K562 (cell line): ENCODE measurements at regions not wholly inside any gene's neighbourhood (a gene's known extent, or its start where the extent isn't known, plus 50 kb on each side); places are given as distances from the start of the nearest gene placed in this dataset.

Experiments used
- CTCF ChIP-seq, 3 experiments: IDR thresholded peaks in 2 of 3; conservative IDR thresholded peaks in 1 of 3; 2 replicates each; pipeline ENCODE4 v1.5.1; 2011 to 2012; ENCODE audit warnings: low read length in 3 of 3, mild to moderate bottlenecking in 3 of 3, control low read depth in 2 of 3, improper control_type of control experiment in 1 of 3, inconsistent platforms in 1 of 3, low read depth in 1 of 3, mixed read lengths in 1 of 3, moderate library complexity in 1 of 3; ENCODE audit not compliant: insufficient read depth in 2 of 3
- EP300 ChIP-seq: IDR thresholded peaks from 2 replicates; pipeline ENCODE4 v1.6.1; 2012; ENCODE audit warnings: low read length, improper control_type of control experiment
- JUN ChIP-seq, 2 experiments: sonication (generic) in 1 of 2; formaldehyde crosslinking in 1 of 2; IDR thresholded peaks; 2 replicates each; pipeline versions ENCODE4 v1.6.1 to v1.8.0; 2012 to 2022; ENCODE audit warnings: borderline replicate concordance in 2 of 2, mild to moderate bottlenecking in 2 of 2, improper control_type of control experiment in 1 of 2, low read depth in 1 of 2, low read length in 1 of 2, missing genetic modification reagents in 1 of 2
- KAT7 ChIP-seq: sonication (generic); formaldehyde crosslinking; IDR thresholded peaks from 2 replicates; pipeline ENCODE4 v1.8.0; 2022; ENCODE audit warnings: missing genetic modification reagents, mild to moderate bottlenecking, borderline replicate concordance
- KLF6 ChIP-seq: fragments of 250-450 bp; sonication (Bioruptor Pico); IDR thresholded peaks from 2 replicates; pipeline ENCODE4 v1.4.0; 2020; ENCODE audit warnings: mild to moderate bottlenecking, moderate library complexity, borderline replicate concordance
- LARP7 ChIP-seq: fragments of 450-650 bp; IDR thresholded peaks from 2 replicates; pipeline ENCODE4 v1.6.1; 2016
- POLR2AphosphoS5 ChIP-seq: IDR thresholded peaks from 2 replicates; pipeline ENCODE4 v1.6.1; 2011; ENCODE audit warnings: mild to moderate bottlenecking, low read depth, low read length, moderate library complexity; ENCODE audit not compliant: control insufficient read depth, insufficient read depth
- RAD21 ChIP-seq, 2 experiments: fragments of 250-450 bp in 1 of 2; fragments of 450-650 bp in 1 of 2; sonication (Bioruptor Pico) in 1 of 2; formaldehyde crosslinking in 1 of 2; IDR thresholded peaks in 1 of 2; conservative IDR thresholded peaks in 1 of 2; 2 replicates each; pipeline versions ENCODE4 v1.4.0 to v1.8.0; 2020 to 2022; ENCODE audit warnings: mild to moderate bottlenecking in 2 of 2, moderate library complexity in 1 of 2
- SP2 ChIP-seq: IDR thresholded peaks from 2 replicates; pipeline ENCODE4 v1.6.1; 2011; ENCODE audit warnings: mild to moderate bottlenecking, low read depth, low read length, moderate library complexity; ENCODE audit not compliant: poor library complexity, severe bottlenecking; ENCODE audit errors: extremely low read depth
- STAG1 ChIP-seq: sonication (generic); formaldehyde crosslinking; IDR thresholded peaks from 2 replicates; pipeline ENCODE4 v1.5.0; 2020; ENCODE audit warnings: missing genetic modification reagents, borderline replicate concordance
- U2AF1 ChIP-seq: fragments of 200-400 bp; formaldehyde crosslinking; optimal IDR thresholded peaks from 2 replicates; pipeline ENCODE3; 2017; ENCODE audit warnings: mild to moderate bottlenecking, low read depth, low read length, moderate library complexity

GRCh38 chr4:37769391-37769989, 57.0 kb upstream of the PGM2 start:
- no peak for TF ChIP-seq JUN (IDR thresholded peaks at IDR 0.05; ENCODE audit: borderline replicate concordance, low read depth, low read length)
- no peak for TF ChIP-seq JUN (CRISPR knock-in tag; IDR thresholded peaks at IDR 0.05; ENCODE audit: borderline replicate concordance)
- no peak for TF ChIP-seq STAG1 (CRISPR knock-in tag)
- TF ChIP-seq U2AF1 = no peak
- TF ChIP-seq RAD21 (CRISPR knock-in tag; conservative IDR thresholded peaks at IDR 0.05 in 1 of 2, IDR thresholded peaks at IDR 0.05 in 1 of 2) = no peak
- no peak for TF ChIP-seq CTCF (IDR thresholded peaks at IDR 0.05 in 2 of 3, conservative IDR thresholded peaks at IDR 0.05 in 1 of 3; ENCODE audit: insufficient read depth in 2 of 3, low read depth in 1 of 3, low read length in 3 of 3)
- TF ChIP-seq POLR2AphosphoS5 = no peak
- no peak for TF ChIP-seq SP2
- no peak for TF ChIP-seq KAT7
- no peak for TF ChIP-seq EP300
- TF ChIP-seq KLF6 (CRISPR knock-in tag) = no peak
- TF ChIP-seq LARP7 = no peak
